IPS-18a (cell line): ENCODE measurements at regions not wholly inside any gene's neighbourhood (a gene's known extent, or its start where the extent isn't known, plus 50 kb on each side); places are given as distances from the start of the nearest gene placed in this dataset.
"Not testable (repeated sequence)": the region's sequence is repeated elsewhere in the genome, so short reads cannot be mapped to it uniquely, and the experiment has no call there.

Source experiments
- H3K27ac ChIP-seq: one replicate; pipeline ENCODE4 v1.5.1; 2013; ENCODE audit warnings: low read length
- H3K27me3 ChIP-seq: one replicate; pipeline ENCODE4 v1.6.1; 2013; ENCODE audit warnings: mild to moderate bottlenecking, low read length; ENCODE audit not compliant: control insufficient read depth, insufficient read depth
- H3K36me3 ChIP-seq: one replicate; pipeline ENCODE4 v1.6.1; 2013; ENCODE audit warnings: low read depth, low read length; ENCODE audit not compliant: control insufficient read depth
- H3K4me1 ChIP-seq: one replicate; pipeline ENCODE4 v1.6.1; 2013; ENCODE audit warnings: low read depth, low read length; ENCODE audit not compliant: control insufficient read depth
- H3K4me3 ChIP-seq: one replicate; pipeline ENCODE4 v1.5.1; 2013; ENCODE audit warnings: low read length
- H3K9ac ChIP-seq: one replicate; pipeline ENCODE4 v1.6.1; 2013; ENCODE audit warnings: mild to moderate bottlenecking, low read length, moderate library complexity
- H3K9me3 ChIP-seq: one replicate; pipeline ENCODE4 v1.6.1; 2013; ENCODE audit warnings: low read depth, low read length; ENCODE audit not compliant: control insufficient read depth

DNA sequence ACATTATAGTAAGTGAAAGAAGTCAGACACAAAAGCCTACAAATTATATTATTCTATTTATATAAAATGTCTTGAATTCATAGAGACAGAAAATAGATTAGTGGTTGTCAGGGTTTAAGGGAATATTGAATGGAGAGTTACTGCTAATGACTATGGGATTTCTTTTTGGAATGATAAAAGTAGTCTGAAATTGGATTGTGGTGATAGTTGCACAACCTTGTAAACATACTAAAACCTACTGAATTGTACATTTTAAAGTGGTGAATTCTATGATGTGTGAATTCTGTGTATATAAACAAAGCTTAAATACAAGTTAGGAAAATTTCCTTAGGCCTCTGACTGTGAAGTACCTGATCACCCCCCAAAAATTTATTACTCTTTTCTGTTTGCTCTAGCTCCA lies 343.1 kb downstream of the TFAP2B start:
- no peak overlapping the region for H3K4me3 ChIP-seq
- H3K9ac ChIP-seq = no peak overlapping the region
- H3K27ac ChIP-seq = no peak overlapping the region
- no peaks in the 10 kb centered on the region for H3K9me3 ChIP-seq
- H3K36me3 ChIP-seq = no peaks in the 10 kb centered on the region
- no peaks in the 10 kb centered on the region for H3K4me1 ChIP-seq
- no peaks in the 10 kb centered on the region for H3K27me3 ChIP-seq

DNA sequence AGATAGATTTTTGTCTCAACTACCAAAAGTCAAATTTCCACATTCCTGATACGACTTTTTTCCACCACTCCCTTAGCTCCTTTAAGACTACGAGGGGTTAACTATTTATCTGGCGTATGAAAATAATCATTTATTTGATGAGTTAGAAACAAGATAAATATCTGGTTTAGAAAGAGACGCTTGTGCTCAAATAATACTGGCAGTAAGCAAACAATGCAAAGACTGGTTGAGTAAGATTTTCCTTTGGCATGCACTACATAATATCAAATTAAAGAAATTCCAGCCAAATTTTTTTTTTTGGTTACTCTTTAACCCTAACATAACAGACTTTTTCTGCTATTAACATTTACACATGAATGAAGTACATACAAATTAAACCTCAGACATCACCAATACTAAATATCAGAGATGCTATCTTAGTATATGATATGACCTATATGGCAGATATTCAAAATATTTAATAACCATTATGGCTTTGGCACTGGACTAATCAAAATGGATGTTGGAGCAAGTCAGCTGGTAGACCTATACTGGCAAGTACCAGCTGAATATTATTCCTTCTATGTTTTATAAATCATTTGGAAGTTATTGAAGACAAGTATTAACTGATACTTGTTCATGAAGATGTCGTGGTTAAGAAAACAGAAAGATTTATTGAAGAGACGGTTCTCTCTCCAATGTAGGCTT lies 345.3 kb downstream of the TFAP2B start:
- Histone ChIP-seq H3K9ac (no peak overlapping the region), H3K4me1 (no peaks in the 10 kb centered on the region), H3K9me3 (no peaks in the 10 kb centered on the region), H3K27ac (no peak overlapping the region), H3K4me3 (no peak overlapping the region), H3K27me3 (no peaks in the 10 kb centered on the region), H3K36me3 (no peaks in the 10 kb centered on the region)

DNA sequence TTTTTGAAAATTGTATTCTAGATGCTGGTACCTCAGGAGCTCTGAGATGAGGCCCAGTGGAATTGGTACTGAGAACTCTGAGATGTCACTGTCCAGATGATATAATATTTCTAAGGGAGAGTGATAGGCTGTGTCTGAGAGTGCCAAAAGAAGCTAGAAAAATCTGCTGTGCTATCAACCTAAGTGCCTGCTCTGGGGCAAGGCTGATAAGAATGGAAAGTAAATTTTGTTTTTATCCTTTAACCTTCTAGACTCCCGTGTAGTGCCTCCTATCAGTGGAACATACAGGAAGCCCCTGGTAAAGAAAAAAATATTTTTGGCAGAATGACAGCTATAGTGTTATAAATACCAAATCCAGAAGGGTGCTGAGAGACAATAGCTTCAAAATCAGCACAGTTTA lies 348.2 kb downstream of the TFAP2B start:
- no peak overlapping the region for H3K27ac ChIP-seq

DNA sequence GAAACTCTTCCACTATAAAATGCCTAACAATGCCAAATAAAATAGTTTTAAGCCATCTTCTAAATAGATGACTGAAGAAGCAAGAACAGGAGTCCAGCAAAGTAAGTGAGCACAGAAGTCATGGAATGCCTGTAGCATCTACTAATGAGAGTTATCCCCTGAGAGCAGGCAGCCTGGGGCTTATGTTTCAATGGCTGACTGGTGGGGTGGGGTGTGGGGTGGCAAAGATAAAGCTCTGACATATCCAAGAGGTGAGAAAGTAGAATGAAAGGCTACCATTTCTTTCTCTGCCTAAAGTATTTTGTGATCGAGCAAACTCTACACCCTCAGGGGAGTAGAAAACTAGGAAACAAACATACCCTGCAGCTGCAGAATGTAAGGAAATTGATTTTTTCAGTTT lies 348.8 kb downstream of the TFAP2B start:
- H3K4me3 ChIP-seq = no peak overlapping the region
- H3K9me3 ChIP-seq = no peaks in the 10 kb centered on the region
- H3K27ac ChIP-seq = no peak overlapping the region
- no peaks in the 10 kb centered on the region for H3K4me1 ChIP-seq
- H3K36me3 ChIP-seq = no peaks in the 10 kb centered on the region
- no peaks in the 10 kb centered on the region for H3K27me3 ChIP-seq
- H3K9ac ChIP-seq = no peak overlapping the region

More for the DNA sequence above, 348.2 kb downstream of the TFAP2B start:
- H3K9me3 ChIP-seq = no peaks in the 10 kb centered on the region
- no peak overlapping the region for H3K4me3 ChIP-seq
- H3K36me3 ChIP-seq = no peaks in the 10 kb centered on the region
- no peaks in the 10 kb centered on the region for H3K27me3 ChIP-seq
- no peaks in the 10 kb centered on the region for H3K4me1 ChIP-seq
- H3K9ac ChIP-seq = no peak overlapping the region

DNA sequence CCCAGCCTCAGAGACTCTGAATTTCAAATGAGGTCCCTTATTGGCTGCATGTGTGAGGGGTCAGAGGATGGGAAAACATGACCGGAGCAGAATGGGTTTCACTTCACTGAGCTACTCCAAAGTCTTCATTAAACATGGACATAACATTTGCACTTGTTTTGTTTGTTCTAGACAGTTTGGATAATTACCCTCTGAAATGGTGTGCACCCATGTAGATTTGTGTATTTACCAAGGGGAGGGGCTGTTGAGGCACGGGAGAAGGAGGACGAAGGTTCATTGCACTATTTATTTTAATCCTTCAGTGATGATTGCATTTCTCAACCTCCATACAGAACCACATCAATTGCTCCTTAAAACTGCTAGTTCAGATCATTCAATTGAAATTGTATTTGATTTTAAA lies 364.2 kb downstream of the TFAP2B start:
- Histone ChIP-seq H3K4me1 (no peaks in the 10 kb centered on the region), H3K9ac (no peak overlapping the region), H3K27ac (no peak overlapping the region), H3K36me3 (no peaks in the 10 kb centered on the region), H3K27me3 (no peaks in the 10 kb centered on the region), H3K9me3 (no peaks in the 10 kb centered on the region), H3K4me3 (no peak overlapping the region)

DNA sequence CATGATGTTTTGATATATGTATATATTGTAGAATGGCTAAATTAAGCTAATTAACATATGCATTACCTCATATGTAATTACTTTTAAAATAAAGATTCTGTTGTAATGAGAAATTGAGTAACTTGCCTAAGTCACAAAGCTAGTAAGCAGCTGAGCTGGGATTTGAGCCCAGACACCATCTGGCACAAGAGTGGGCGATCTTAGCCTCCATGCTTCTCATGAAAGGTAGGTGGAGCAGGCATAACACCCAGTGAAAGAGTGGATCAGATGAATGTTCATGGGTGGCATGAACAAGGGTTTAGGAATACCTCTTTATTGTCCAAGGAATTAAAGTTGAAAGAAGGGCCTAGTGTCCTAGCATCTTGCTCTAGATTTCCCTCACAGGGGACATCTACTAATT lies 365.4 kb downstream of the TFAP2B start:
- Histone ChIP-seq H3K9ac (no peak overlapping the region), H3K4me3 (no peak overlapping the region), H3K9me3 (no peaks in the 10 kb centered on the region), H3K27me3 (no peaks in the 10 kb centered on the region), H3K36me3 (no peaks in the 10 kb centered on the region), H3K4me1 (no peaks in the 10 kb centered on the region), H3K27ac (no peak overlapping the region)

DNA sequence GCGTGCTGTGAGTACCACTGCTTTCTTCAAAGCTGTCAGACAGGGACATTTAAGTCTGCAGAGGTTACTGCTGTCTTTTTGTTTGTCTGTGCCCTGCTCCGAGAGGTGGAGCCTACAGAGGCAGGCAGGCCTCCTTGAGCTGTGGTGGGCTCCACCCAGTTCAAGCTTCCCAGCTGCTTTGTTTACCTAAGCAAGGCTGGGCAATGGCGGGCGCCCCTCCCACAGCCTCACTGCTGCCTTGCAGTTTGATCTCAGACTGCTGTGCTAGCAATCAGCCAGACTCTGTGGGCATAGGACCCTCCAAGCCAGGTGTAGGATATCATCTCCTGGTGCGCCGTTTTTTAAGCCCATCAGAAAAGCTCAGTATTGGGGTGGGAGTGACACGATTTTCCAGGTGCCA lies 374.5 kb downstream of the TFAP2B start:
- H3K27me3 ChIP-seq, H3K27ac ChIP-seq, H3K4me3 ChIP-seq, H3K36me3 ChIP-seq, H3K4me1 ChIP-seq, H3K9me3 ChIP-seq, H3K9ac ChIP-seq: not testable (repeated sequence)

DNA sequence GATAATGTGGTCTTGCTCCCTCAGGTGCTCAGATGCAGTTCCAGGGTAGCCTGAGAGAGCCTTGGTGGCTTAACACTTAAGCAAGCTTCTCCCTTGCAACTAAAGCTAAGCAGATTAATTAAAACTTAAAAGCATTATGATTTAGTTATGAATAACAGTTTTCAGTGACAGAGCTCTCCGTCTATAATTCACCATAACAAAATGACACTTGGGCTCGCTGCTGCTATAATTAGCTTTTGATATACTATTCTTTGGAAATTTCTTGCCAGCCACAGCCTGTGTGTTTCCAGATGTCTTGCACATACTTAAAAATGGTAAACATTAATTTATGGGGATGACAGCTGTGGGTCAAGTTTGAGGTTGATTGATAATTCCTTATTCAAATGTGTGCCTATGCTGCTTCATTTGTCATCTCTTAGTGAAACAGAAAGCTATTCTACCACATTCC lies 380.5 kb downstream of the TFAP2B start:
- Histone ChIP-seq H3K27me3 (no peaks in the 10 kb centered on the region), H3K9ac (no peak overlapping the region), H3K36me3 (no peaks in the 10 kb centered on the region), H3K4me3 (no peak overlapping the region), H3K9me3 (no peaks in the 10 kb centered on the region), H3K4me1 (no peaks in the 10 kb centered on the region), H3K27ac (no peak overlapping the region)

DNA sequence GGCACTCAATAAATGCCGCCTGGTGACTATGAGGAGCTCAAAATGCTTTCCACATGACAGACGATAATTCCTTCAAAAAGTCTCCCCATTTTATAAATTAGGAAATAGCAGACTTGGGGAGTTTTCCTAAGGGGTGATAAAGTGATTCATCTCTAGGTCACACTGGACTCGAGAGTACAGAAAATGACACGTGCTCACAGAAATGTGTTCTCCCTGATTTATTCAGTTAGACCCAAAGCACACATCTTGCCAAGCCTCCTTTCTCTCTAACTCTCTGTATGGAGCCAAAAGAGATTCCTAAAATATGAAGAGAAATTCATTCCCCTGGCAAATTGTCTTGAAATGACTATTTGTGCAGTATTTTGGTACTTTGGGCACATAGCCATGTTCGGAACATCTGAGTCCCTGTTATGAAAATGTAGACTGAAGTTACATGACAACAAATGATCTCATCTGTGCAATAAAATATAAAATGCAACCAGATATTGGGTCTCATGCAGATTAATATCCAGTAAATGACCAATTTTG lies 381.1 kb downstream of the TFAP2B start:
- no peaks in the 10 kb centered on the region for H3K4me1 ChIP-seq
- no peak overlapping the region for H3K27ac ChIP-seq
- no peak overlapping the region for H3K4me3 ChIP-seq
- H3K9me3 ChIP-seq = no peaks in the 10 kb centered on the region
- no peaks in the 10 kb centered on the region for H3K36me3 ChIP-seq
- H3K27me3 ChIP-seq = no peaks in the 10 kb centered on the region
- H3K9ac ChIP-seq = no peak overlapping the region

DNA sequence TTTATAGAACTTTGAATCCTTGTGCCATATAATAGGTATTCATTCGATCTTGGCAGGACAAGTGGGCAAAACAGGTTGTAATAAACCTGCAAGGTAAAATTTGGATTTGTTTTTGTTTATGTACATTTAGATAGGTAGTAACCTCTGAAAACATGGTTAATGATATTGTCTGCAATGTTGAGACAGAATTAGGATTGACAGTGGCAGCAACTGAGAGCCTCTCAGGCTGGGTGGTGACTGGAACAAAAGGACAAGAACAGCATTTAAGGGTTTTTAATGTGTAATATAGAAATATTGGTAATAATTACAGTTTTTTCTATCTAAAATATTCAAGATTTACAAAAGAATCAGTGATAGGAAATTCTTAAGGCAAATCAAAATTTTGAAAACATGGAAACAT lies 382.0 kb downstream of the TFAP2B start:
- H3K9ac ChIP-seq = no peak overlapping the region
- no peaks in the 10 kb centered on the region for H3K4me1 ChIP-seq
- no peaks in the 10 kb centered on the region for H3K9me3 ChIP-seq
- no peak overlapping the region for H3K27ac ChIP-seq
- no peaks in the 10 kb centered on the region for H3K27me3 ChIP-seq
- H3K36me3 ChIP-seq = no peaks in the 10 kb centered on the region
- H3K4me3 ChIP-seq = no peak overlapping the region

DNA sequence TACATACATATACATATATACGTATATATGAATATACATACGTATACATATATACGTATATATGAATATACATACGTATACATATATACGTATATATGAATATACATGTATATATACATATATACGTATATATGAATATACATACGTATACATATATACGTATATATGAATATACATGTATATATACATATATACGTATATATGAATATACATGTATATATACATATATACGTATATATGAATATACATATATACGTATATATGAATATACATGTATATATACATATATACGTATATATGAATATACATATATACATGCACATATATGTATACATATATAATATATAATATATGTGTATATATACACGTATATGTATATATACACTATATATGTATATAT lies 384.0 kb downstream of the TFAP2B start:
- not testable (repeated sequence) for H3K4me3 ChIP-seq, H3K9ac ChIP-seq, H3K27ac ChIP-seq, H3K9me3 ChIP-seq, H3K4me1 ChIP-seq, H3K36me3 ChIP-seq, H3K27me3 ChIP-seq

DNA sequence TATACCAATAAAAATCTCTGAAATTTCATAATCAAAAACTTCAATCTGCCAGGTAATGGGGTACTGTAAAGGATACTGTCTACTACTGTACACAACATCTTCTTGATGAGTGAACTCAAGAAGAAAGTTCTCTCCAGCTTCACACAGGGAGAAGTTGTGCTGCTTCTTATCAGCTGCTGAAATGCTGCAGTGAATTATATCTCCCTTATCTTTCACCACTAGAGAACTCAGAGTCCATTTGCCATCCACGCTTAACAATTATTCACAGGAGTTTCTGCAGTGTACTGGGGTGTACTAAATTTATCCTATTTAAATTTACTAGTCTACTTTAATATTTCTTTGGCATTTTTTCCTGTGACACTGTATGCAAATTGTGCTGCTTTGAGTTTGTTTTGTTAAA lies 384.8 kb downstream of the TFAP2B start:
- Histone ChIP-seq H3K27ac (no peak overlapping the region), H3K9ac (no peak overlapping the region), H3K4me1 (no peaks in the 10 kb centered on the region), H3K4me3 (no peak overlapping the region), H3K9me3 (no peaks in the 10 kb centered on the region), H3K36me3 (no peaks in the 10 kb centered on the region), H3K27me3 (no peaks in the 10 kb centered on the region)
